ENCODE measurements at regions not wholly inside any gene's neighbourhood (a gene's known extent, or its start where the extent isn't known, plus 50 kb on each side); places are given as distances from the start of the nearest gene placed in this dataset.
"Not testable (repeated sequence)": the region's sequence is repeated elsewhere in the genome, so short reads cannot be mapped to it uniquely, and the experiment has no call there.

- no peak for DNase-seq (ENCODE audit: low spot score)
Observed at GRCh38 chr21:35982717-35983116, 77.6 kb downstream of the SETD4 start.

GRCh38 chr21:35981514-35982070 lies 78.7 kb downstream of the SETD4 start:
- no peak for DNase-seq (ENCODE audit: low spot score)

GRCh38 chr21:35980821-35981220 lies 79.5 kb downstream of the SETD4 start:
- no peak for DNase-seq (ENCODE audit: low spot score)

DNA sequence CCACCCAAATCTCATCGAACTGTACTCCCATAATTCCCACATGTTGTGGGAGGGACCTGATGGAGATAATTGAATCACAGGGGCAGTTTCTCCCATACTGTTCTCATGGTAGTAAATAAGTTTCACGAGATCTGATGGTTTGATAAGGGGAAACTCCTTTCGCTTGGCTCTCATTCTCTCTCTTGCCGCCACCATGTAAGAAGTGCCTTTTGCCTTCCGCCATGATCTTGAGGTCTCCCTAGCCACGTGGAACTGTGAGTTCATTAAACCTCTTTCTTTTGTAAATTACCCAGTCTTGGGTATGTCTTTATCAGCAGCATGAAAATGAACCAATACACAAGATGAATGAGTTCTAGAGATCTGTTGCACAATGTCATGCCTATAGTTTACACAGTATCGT lies 82.5 kb downstream of the SETD4 start:
- not testable (repeated sequence) for DNase-seq (ENCODE audit: low spot score)

GRCh38 chr21:35976929-35977328 lies 83.4 kb downstream of the SETD4 start:
- DNase-seq (ENCODE audit: low spot score), result no peak

DNA sequence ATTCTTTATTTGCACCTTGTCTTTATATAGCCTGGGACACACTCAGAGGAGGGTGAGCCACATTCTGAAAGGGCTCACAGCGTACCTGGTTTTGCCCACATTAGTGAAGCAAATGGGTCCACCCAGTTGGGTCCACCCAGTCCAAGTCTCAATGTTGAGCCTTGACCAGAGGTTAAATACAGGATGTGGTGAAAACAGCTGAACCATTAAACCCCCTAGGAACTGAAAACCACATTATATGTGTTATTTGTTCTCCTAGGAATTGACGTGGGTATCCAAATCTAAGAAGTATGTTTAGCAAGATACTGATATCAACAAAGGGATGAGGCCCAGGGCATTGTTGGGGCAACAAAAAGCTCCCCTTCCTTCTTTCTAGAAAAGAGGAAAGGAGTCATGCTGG lies 83.8 kb downstream of the SETD4 start:
- no peak for DNase-seq (ENCODE audit: low spot score)

GRCh38 chr21:35974775-35975174 lies 85.6 kb downstream of the SETD4 start:
- no peak for DNase-seq (ENCODE audit: low spot score)

- DNase-seq (ENCODE audit: low spot score), result no peak
Observed at GRCh38 chr21:35971824-35972223, 88.5 kb downstream of the SETD4 start.

DNA sequence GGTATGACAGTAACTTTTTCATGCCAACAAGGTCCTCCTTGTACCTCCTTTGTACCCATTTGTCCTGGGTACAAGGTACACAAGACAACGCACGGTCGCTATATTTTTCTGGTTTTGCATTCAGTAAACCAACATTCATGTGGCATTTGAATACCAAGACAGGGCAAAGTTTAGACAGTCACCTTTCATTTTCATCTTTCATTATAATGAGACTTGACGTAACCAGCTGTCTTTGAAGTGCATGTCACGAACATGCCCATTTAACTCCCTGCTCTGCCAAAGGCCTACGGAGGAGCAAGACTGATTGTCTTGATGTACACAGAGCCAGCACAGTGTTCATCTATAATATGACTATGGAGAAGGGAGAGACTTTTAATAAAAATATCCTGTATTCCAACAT lies 91.0 kb downstream of the SETD4 start:
- DNase-seq (ENCODE audit: low spot score), result no peak

DNA sequence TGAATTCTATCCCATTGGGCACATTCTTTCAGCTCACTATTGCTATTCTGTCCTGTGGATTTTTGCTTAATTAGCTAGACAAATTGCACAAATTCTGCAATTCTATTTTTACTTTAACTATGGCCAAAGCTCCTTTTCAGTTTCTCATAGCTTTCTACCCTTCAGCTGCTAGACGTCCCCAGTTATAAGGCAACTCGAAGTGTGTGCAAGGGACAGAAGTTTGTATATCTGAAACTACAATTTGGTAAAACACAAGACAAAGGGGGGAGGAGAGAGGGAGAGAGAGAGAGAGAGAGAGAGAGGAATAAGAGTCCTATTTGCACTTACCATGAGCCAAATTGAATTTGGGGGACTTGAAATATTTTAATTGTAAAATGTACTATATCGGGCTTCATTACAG lies 91.8 kb downstream of the SETD4 start:
- DNase-seq (ENCODE audit: low spot score), result no peak

DNA sequence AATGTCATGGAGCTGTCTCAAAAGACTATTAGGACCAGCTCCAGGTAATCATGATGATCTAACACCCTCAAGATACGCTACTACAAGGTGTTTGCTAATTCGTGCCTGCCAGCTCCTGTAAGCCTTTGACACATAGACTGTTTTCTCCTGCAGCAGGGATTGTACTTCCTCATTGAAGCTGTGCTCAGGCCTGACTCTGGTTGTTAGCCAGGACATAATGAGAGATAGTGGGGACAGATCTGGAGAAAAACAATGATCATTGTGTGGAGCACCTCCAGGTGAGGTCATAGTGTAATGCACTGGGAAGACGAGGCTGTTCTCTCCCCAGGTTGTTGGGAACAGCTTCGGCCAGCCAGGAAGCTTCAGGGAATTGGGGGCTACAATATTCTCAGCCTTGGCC lies 94.6 kb downstream of the SETD4 start:
- no peak for DNase-seq (ENCODE audit: low spot score)

DNA sequence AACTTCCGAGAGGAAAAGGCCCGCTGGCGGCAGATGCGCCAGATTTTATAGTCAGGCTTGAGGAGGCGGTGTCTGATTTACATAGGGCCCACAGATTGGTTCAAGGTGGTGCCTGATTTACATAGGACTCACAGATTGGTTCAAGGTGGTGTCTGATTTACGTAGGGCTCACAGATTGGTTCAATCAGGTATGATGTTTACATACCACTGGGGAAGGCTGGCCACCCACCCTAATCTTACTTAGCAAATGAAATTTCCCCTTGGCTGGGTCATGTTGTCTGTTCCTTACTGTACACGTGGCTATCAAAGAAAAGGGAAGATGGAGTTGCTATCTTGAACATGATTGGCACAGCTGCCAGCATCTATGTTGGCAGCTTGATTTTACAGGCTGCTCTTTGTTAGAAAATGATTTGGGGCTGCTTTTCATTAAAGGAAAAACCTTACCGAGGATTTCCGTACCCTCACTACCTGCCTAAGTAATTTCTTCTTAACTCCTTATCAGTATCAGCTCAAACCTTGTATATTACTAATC lies 96.3 kb downstream of the SETD4 start:
- no peak for DNase-seq (ENCODE audit: low spot score)

GRCh38 chr21:35962917-35963316 lies 97.4 kb downstream of the SETD4 start:
- DNase-seq (ENCODE audit: low spot score), result no peak

- DNase-seq (ENCODE audit: low spot score), result no peak
Observed at GRCh38 chr21:35954066-35954465, 106.3 kb downstream of the SETD4 start.

GRCh38 chr21:35953597-35953996 lies 106.7 kb downstream of the SETD4 start:
- no peak for DNase-seq (ENCODE audit: low spot score)

- no peak for DNase-seq (ENCODE audit: low spot score)
Observed at GRCh38 chr21:35952651-35953340, 107.5 kb downstream of the SETD4 start.

DNA sequence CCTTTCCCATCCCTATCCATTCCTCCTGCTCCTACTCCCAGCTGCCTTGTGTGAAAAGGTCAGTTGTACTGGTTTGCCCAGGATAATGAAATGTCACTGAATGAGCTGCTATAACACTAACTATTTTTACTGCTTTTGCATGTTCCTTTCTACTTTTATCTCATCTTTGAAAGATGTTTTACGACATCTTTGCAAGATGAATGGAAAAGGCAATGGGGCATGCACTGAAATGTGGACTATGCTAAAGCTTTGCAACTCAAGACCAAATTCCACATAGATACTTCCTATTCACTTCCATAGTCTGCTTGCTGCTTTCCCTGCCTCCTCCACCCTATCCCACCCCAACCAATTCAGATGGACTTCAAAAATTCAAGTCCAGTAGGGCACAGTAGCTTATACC lies 111.3 kb downstream of the SETD4 start:
- DNase-seq (ENCODE audit: low spot score), result no peak

GRCh38 chr21:35945089-35945671 lies 115.1 kb downstream of the SETD4 start:
- no peak for DNase-seq (ENCODE audit: low spot score)

GRCh38 chr21:35943752-35944151 lies 116.6 kb downstream of the SETD4 start:
- no peak for DNase-seq (ENCODE audit: low spot score)

DNA sequence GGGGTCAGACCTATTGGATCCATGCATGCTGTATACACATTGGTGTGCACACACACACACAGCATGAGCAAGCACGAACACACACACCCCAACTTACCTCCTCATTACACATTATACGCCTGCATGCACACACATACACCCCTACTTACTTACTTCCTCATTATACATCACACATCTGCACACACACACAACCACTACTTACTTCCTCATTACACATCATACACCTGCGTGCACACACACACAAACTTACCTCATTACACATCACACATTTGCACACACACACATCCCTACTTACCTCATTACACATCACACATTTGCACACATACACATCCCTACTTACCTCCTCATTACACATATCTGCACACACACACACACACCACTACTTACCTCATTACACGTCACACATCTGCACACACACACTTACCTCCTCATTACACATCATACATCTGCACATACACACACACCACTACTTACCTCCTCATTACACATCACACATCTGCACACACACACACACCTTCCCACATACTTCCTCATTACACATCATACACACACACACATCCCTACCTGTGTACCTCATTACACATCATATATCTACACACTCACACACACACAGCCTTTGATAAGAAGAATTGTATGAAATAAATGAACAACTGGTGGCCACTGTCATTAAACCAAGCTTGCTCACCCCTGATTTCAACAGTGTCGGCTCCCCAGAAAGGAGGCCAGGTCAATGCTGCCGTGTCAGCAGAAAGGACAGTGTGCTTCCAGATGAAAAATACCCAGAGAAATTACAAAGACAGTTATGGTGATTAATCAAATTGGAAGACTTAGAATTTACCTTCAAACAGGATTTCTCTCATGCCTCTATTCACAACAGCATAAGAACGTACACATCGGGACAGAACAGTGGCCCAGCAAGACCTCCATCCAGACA lies 117.8 kb downstream of the SETD4 start:
- DNase-seq (ENCODE audit: low spot score), result no peak

DNA sequence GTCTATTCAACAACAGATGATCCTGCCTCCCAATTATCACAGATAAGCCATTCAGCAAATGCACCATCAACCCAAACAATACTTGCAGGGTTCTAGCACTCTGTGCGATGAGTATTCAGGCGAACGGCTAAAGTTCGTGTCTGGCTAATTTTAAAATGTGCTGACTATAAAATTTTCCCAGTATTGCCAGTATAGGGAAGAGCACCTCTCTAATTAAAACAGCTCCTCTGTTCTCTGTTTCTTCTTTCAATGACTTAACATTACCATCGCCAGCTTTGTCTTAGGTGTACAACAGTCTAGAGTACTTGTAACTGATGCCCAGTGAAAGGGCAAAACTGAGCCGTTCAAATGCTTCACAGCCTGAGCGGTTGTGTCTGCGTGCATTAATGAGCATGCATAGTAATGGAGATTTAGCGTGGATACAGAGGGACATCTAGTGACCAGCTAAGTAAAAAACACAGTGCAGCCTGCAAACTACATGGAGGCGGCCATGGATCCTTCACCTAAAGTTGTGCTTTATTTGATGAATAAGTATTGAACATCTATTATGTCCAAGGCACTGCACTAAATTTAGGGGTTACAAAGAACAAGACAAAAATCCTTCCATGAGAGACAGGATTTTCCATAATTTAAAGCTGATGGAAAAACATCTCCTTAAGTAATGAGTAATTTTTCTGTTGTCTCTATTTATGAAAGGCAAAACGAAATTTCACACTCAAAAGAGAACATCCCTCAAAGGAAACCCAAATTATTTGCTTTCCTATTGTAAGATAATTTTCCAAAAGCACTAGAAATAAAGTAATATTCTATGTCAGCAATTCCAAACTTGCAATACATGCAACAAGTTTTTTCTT lies 120.0 kb downstream of the SETD4 start:
- peak; percentile 91 for DNase-seq (ENCODE audit: low spot score)
